Activated T-helper 17 cell treated with anti-CD3 and anti-CD28 coated beads, Interleukin-2, amount 50 U/mL, for 72 hours (primary cell): ENCODE measurements at regions not wholly inside any gene's neighbourhood (a gene's known extent, or its start where the extent isn't known, plus 50 kb on each side); places are given as distances from the start of the nearest gene placed in this dataset.

Experiments
- ATAC-seq: fragments of 150-1000 bp; cut with Tn5 transposase; replicated peaks from 2 replicates; pipeline ENCODE4 v1.10.0; 2021; ENCODE audit warnings: mild to moderate bottlenecking, moderate library complexity
- H3K27ac Mint-ChIP-seq: one replicate; pipeline ENCODE4 v1.8.0; 2022; ENCODE audit warnings: mixed read lengths
- H3K27me3 Mint-ChIP-seq: one replicate; pipeline ENCODE4 v1.8.0; 2022; ENCODE audit warnings: mixed read lengths
- H3K36me3 Mint-ChIP-seq: one replicate; pipeline ENCODE4 v1.8.0; 2022; ENCODE audit warnings: low read depth, mild to moderate bottlenecking, mixed read lengths
- H3K4me1 Mint-ChIP-seq: one replicate; pipeline ENCODE4 v1.8.0; 2022; ENCODE audit warnings: mixed read lengths
- H3K4me3 Mint-ChIP-seq: one replicate; pipeline ENCODE4 v1.8.0; 2022; ENCODE audit warnings: mild to moderate bottlenecking, mixed read lengths
- H3K9me3 Mint-ChIP-seq: one replicate; pipeline ENCODE4 v1.8.0; 2022; ENCODE audit warnings: mixed read lengths

DNA sequence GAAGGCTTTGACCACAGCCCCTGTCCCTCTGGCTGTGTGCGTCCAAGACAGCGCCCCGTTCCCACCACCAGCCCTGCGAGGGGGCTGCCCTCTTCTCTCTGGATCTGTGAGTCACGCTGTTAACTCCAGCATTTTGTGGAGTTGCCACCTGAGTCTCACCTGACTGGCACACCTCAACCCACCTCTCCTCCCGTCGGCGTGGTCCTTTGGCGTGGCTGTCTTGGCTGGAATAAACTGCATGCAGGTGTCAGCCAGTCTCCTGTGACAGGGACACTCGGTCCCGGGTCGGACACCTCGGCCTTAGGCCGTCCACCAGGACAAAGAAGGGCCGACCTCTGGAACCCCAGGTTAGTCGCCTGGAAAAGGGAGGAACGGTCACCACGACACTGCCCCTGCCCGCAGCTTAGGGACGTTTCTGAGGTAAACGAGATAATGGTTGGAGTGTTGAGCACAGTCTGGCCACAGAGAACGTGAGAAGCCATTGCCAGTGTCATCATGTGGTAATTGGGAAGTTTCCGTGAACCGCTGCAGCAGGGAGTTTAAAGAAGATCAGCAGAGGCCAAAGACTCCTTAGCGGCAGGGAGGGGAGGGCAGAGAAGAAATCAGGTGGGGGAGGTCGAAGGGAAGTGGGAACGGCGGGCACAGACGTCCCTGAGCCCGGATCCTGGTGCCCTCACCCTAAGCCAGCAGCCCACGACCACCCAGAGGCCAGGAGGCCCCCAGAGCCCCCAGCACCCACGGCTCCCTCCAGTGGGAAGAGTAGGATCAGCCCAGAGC is 73.6 kb upstream of the FAM20C start:
- Mint-ChIP-seq H3K27ac (no peak overlapping the region), H3K36me3 (no peaks in the 10 kb centered on the region), H3K4me3 (no peak overlapping the region), H3K4me1 (no peaks in the 10 kb centered on the region), H3K27me3 (peaks cover 36% of the 10 kb centered on the region), H3K9me3 (peaks cover 4% of the 10 kb centered on the region)
- no peak for ATAC-seq

DNA sequence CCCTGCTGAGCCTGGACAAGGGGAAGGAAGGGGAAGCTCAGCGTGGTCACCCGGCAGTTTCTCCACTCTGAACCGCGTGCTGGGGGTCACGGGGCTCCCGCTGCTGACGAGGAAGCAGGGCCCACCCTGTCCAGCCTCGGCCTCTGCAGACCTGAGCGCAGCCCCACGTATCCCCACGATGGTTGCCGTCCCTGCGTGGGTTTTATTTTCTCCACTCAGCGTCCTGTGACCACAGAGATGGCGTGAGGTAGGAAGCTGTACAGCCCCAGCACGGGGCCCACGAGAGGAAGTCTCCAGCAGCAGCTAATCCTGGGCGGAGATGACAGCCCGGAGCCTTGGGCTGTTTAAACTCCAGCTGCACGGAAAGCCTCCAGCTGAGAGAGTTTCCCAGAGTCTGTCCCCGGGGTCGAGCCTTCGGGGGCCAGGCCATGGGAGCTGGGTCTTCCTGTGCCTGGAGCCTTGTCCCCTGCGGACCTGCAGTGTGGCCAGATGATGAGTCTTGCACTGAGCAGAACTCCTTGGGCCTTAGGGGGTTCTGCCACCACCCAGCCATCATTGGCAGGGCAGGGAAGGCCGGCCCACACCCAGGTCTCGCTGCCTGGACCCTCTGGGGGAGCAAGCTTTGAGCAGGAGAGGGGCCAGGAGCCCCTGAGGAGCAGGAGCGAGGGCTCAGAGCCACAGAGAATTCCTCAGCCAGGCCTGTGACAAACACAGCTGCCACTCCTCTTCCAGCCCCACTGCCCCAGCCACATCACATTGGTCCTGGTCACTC is 72.8 kb upstream of the FAM20C start:
- Mint-ChIP-seq H3K9me3 (no peaks in the 10 kb centered on the region), H3K4me1 (no peaks in the 10 kb centered on the region), H3K27ac (no peak overlapping the region), H3K36me3 (no peaks in the 10 kb centered on the region), H3K4me3 (no peak overlapping the region), H3K27me3 (peaks cover 28% of the 10 kb centered on the region)
- ATAC-seq, result no peak

DNA sequence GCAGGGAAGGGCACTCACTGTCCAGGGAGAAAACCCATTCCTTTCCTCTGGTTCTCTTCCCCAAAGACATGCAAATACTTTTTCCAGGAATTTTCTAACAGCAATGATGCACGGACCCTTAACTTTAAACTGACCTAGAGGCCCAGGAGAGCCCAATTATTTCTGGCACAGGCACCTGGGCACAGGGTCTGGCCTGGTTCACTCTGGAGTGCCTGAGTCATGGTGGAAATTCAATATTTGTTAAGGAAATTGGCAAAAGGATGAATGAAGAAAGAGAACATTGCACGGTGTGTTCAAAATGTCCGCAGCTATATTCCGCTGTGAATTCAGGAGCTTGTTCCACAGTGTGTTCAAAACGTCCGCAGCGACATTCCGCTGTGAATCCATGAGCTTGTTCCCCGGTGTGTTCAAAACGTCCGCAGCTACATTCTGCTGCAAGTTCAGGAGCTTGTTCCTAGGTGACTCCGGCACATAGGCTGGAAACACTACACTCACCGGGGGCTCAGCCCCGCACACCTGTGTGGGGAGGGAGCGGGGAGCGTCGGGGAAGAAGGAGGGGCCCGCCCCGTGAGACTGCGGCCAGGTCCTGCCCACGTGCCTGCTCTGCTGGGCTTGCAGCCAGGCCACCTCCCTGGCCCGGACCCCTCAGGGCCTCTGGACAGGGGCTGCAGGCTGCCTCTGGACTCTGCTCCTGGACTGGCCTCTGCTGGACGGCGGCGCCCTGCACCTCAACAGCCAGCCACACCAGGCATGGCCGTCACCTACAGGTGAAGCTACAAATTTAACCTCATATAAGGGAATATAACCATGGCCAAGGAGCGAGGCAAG is 72.0 kb upstream of the FAM20C start:
- Mint-ChIP-seq H3K9me3 (no peaks in the 10 kb centered on the region), H3K27ac (no peak overlapping the region), H3K27me3 (peaks cover 23% of the 10 kb centered on the region), H3K4me3 (no peak overlapping the region), H3K36me3 (no peaks in the 10 kb centered on the region), H3K4me1 (no peaks in the 10 kb centered on the region)
- no peak for ATAC-seq

DNA sequence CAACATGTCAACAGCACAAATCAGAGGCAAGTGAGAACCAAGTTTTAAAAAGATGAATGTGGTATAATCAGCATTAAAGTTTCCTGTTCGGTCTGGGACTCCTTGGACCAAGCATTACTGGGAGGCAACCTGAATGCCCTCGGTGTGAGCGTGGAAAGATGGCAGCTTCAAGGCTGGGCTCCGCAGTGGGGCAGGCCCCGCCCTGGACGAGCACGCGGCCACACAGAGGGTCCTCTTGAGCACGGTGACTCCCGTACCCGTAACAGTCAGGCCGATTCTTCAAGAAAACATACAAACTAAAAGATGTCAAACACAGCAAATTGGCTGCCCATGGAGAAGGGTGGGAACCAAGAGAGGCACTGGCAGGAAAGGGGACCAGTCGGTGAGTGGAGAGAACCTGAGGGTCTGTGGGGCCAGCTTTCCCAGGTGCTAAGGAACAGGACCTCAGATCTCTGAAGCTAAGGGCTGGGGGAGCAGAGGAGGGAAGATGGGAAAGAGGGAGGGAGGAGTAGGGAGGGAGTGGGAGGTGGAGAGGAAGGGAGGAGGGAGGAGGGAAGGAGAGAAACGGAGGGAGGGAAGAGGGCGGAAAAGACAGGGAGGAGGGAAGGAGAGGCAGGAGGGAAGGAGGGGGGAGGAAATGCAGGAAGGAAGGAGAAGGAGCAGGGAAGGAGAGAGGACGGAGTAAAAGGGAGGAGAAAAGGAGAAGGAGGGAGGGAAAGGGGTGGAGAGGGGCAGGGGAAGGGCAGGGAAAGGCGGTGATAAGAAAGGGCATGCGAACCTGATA is 71.2 kb upstream of the FAM20C start:
- Mint-ChIP-seq H3K27ac (no peak overlapping the region), H3K4me1 (no peaks in the 10 kb centered on the region), H3K9me3 (no peaks in the 10 kb centered on the region), H3K27me3 (peaks cover 18% of the 10 kb centered on the region), H3K36me3 (no peaks in the 10 kb centered on the region), H3K4me3 (no peak overlapping the region)
- ATAC-seq, result no peak

DNA sequence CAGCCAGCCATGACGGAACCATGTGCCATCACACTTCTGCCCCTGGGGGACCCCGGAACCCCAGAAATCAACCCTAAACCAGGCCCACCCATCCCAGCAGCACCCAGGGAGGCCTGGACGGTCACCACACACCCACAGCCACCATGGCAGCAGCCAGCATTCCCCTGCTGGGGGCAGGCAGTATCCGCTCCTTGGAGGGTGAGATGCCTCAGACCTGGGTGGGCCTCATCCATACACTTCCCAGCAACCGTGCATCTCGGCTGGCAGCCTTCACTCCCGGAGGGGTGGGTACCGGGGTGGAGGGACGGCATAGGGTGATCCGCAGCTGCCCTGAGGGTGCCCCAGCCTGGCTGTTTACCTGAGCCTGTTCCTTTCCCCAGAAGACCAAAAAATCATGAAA is 69.1 kb upstream of the FAM20C start:
- no peaks in the 10 kb centered on the region for H3K36me3 Mint-ChIP-seq
- ATAC-seq, result no peak
- no peak overlapping the region for H3K27ac Mint-ChIP-seq
- H3K9me3 Mint-ChIP-seq, result no peaks in the 10 kb centered on the region
- H3K27me3 Mint-ChIP-seq, result peaks cover 8% of the 10 kb centered on the region
- H3K4me3 Mint-ChIP-seq, result no peak overlapping the region
- H3K4me1 Mint-ChIP-seq, result no peaks in the 10 kb centered on the region

DNA sequence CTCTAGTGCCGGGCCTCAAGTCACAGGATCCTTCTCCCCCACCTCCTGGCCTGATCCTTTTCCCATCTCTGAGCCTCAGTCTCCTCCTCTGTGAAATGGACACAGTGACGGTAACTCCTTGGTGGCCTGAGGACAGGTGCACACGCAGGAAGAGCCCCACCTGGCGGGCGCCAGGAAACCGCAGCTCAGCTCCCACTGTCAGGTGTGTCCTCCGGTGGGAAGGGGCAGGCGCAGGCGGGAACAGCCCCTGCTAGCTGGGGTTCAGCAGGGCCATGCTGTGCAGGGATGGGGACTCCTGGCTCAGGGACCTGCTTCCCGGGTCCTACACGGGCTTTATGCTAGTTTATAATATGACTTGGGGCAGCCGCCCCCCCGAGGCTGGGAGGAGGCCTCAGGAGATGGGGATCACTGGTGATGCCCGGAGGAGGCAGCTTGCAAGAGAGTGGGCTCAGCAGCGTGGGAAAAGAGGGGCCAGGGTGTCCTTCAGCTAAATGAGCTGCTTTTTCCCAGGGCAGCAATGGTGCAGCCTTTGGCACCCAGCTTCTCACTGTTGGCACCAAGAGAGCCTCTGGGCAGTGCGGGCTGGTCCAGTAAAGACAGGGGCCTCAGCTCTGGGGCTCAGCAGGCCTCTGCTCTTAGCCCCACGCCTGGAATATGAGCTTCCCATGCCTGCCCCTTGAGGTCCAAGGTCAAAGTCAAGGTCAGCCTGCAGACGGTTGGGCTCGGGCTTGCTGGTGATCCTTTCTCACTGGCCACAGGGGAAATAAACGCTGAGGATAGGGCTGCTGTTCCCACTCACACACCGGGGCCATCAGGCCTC is 68.0 kb upstream of the FAM20C start:
- Mint-ChIP-seq H3K27me3 (peaks cover 3% of the 10 kb centered on the region), H3K36me3 (no peaks in the 10 kb centered on the region), H3K9me3 (no peaks in the 10 kb centered on the region), H3K4me3 (no peak overlapping the region), H3K4me1 (no peaks in the 10 kb centered on the region), H3K27ac (no peak overlapping the region)
- ATAC-seq, result no peak

DNA sequence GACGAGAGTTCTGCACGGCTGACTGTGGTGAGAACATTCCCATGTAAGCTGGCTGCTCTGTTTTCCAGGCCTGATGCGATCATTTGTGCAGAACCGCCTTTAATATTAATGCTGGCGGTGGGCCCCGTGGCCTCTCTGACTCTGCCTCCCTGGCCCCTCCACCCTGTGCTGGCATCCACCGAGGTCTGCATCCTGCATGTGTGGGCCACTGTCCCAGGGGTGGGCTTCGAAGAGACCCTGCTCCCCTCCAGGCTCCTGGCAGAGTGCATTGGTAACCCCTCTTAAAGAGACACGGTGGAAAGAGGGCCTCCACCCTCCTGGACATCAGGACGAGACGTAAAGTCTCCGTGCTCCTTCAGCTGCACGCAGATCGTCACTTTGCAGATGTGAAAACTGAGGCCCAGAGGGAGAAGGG is 67.3 kb upstream of the FAM20C start:
- ATAC-seq, result no peak
- H3K4me1 Mint-ChIP-seq, result no peaks in the 10 kb centered on the region
- no peaks in the 10 kb centered on the region for H3K9me3 Mint-ChIP-seq

DNA sequence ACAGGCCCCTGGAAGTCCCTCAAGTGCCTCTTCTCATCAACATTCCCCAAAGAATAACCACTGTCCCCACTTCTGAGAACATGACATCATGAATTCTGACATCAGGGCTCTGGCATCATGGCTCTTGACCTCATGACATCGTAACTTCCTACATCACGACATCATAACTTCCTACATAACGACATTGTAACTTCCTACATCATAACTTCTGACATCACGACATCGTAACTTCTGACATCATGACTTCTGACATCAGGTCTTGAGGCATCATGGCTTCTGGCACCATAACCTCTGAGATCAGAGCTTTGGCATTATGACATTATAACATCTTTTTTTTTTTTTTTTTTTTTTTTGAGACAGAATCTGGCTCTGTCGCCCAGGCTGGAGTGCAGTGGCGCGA is 66.7 kb upstream of the FAM20C start:
- no peaks in the 10 kb centered on the region for H3K4me1 Mint-ChIP-seq
- no peak overlapping the region for H3K4me3 Mint-ChIP-seq
- no peak for ATAC-seq
- H3K27ac Mint-ChIP-seq, result no peak overlapping the region
- H3K9me3 Mint-ChIP-seq, result no peaks in the 10 kb centered on the region
- H3K36me3 Mint-ChIP-seq, result no peaks in the 10 kb centered on the region
- peaks cover 3% of the 10 kb centered on the region for H3K27me3 Mint-ChIP-seq

More for the DNA sequence above, 67.3 kb upstream of the FAM20C start:
- Mint-ChIP-seq H3K27me3 (peaks cover 3% of the 10 kb centered on the region), H3K4me3 (no peak overlapping the region), H3K27ac (no peak overlapping the region), H3K36me3 (no peaks in the 10 kb centered on the region)

DNA sequence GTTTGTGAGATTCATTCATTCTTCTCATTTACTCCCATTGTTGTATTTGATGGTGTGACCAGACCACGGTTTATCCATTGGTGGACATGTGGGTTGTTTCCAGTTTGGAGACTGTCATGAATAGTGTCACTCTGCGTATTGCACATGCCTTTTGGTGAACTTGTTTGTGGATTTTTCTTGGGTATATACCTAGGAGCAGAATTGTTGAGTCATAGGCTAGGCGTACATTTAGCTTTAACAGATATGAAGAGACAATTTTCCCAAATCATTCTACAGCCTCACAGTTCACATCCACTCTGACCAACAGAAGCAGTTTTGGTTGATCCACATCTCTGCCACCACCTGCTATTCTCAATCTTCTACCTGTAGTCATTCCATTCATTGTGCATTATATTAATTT is 66.0 kb upstream of the FAM20C start:
- ATAC-seq, result no peak
- H3K27me3 Mint-ChIP-seq, result no peaks in the 10 kb centered on the region
- no peaks in the 10 kb centered on the region for H3K4me1 Mint-ChIP-seq
- no peak overlapping the region for H3K27ac Mint-ChIP-seq
- no peaks in the 10 kb centered on the region for H3K9me3 Mint-ChIP-seq
- no peaks in the 10 kb centered on the region for H3K36me3 Mint-ChIP-seq
- H3K4me3 Mint-ChIP-seq, result no peak overlapping the region

DNA sequence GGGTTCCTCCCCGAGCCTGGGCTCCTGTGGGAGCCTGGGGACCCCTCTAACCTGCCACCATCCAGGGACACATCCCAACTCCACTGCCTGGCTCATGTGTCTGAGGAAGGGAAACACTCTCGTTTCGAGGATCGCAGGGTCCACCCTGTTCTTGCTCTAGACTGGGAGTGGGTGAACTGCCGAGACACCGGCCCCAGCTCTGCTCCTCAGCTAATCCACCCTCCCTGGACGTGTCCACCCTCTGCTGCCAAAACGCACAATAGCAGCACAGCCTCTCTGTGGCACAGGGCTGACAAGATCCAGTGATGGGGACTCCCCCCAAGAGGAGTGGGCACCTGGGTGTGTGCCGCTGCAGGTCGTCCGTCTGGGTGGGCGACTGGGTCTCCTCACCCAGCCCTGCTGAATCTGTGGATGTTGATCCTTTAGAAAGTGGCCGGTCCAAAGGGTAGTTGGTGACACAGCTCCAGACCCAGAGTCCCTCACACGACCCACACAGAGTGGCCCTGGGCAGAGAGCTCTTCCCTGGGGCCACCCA is 65.2 kb upstream of the FAM20C start:
- no peak overlapping the region for H3K27ac Mint-ChIP-seq
- no peaks in the 10 kb centered on the region for H3K36me3 Mint-ChIP-seq
- ATAC-seq, result no peak
- no peaks in the 10 kb centered on the region for H3K4me1 Mint-ChIP-seq
- no peak overlapping the region for H3K4me3 Mint-ChIP-seq
- no peaks in the 10 kb centered on the region for H3K9me3 Mint-ChIP-seq
- no peaks in the 10 kb centered on the region for H3K27me3 Mint-ChIP-seq

DNA sequence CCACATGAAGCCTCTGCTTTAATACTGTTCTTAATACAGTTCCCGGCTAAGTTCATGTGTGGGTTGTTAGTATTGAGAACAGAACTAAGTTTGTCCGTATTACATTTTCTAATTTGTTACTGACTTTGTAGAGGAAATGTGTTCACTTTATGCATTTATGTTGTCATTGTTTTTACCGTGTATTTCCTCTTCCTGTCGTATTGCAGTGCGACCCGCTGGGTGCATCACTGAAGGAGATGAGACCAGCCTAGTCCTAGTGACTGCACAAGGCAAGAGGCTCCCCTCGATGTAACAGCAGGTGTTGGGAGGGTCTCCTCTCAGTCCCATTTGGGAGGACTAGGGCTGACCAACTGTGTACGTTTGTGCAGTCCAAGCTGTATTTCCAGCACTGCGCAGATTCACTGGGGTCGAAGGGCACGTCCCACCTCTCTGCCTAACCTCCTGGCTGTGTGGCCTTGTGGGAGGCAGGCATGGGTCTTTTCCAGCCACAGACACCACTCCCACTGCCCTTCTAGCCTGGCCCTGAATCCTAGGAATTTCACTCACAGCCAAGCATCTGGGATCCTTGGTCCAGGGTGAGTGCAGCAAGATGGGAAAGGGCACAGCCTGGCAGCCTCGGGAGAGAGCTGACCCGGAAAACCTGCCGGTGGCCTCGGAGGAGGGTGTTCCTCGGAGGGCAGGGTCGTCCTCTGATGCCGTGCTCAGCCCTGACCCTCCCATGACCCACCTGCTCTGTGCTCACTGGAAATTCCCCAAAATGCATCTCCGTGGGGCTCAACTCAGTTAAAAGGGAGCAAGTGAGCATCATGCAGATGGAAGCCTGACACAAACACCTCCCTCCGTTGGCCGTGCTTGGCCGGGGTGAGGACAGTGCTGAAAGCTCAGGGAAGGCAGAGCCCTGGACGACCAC is 63.9 kb upstream of the FAM20C start:
- no peak for ATAC-seq
- Mint-ChIP-seq H3K4me1 (no peaks in the 10 kb centered on the region), H3K9me3 (no peaks in the 10 kb centered on the region), H3K4me3 (no peak overlapping the region), H3K27me3 (peaks cover 5% of the 10 kb centered on the region), H3K27ac (no peak overlapping the region), H3K36me3 (no peaks in the 10 kb centered on the region)

DNA sequence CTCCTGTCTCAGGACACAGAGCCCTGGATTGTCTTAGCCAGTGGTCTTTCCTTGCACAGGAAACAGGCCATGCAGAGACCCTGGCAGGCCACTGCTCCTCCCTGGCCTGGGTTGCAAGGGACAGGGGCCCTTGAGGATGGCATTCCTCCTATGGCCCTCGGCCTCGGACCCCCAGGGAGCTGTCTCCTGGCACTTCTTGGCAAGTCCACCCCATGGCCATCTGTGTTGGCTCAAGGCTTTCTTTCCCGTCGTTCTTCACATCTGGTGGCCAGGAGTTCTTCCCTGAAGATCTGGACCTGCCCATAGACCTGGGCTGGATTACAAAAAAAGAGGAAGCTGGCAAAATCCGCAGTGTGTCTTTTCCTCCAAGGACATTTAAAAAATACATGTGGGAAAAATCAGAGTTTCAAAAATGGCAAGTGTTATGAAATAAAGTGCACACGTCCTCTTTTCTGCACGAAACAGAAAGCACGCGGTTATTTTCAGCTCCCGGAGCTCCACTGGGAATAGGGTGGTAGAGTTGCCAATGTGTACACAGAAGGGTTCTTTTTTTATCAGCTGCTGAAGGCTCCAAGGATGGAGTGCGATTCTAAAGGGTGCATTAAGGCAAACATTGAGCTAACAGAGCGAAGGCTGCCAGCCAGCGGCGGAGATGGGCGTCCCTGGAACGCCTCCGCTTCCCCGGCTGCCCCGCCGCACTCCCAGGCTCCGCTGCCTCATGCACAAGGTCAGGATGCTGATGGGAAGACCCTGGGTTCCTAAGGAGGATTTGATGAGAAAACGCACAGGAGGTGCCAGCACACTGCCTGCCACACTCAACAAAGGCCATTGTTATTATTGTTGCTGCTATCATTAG is 62.8 kb upstream of the FAM20C start:
- Mint-ChIP-seq H3K4me3 (no peak overlapping the region), H3K27ac (no peak overlapping the region), H3K9me3 (no peaks in the 10 kb centered on the region), H3K27me3 (peaks cover 5% of the 10 kb centered on the region), H3K4me1 (no peaks in the 10 kb centered on the region), H3K36me3 (no peaks in the 10 kb centered on the region)
- no peak for ATAC-seq
